Activated T-cell treated with anti-CD3 and anti-CD28 coated beads, Interleukin-2, amount 50 U/mL, for 48 hours (primary cell): ENCODE measurements at regions not wholly inside any gene's neighbourhood (a gene's known extent, or its start where the extent isn't known, plus 50 kb on each side); places are given as distances from the start of the nearest gene placed in this dataset.

Source experiments
- DNase-seq, 2 experiments: peaks; one replicate each; pipeline ENCODE4 v3.0.0-alpha.2; 2020

DNA sequence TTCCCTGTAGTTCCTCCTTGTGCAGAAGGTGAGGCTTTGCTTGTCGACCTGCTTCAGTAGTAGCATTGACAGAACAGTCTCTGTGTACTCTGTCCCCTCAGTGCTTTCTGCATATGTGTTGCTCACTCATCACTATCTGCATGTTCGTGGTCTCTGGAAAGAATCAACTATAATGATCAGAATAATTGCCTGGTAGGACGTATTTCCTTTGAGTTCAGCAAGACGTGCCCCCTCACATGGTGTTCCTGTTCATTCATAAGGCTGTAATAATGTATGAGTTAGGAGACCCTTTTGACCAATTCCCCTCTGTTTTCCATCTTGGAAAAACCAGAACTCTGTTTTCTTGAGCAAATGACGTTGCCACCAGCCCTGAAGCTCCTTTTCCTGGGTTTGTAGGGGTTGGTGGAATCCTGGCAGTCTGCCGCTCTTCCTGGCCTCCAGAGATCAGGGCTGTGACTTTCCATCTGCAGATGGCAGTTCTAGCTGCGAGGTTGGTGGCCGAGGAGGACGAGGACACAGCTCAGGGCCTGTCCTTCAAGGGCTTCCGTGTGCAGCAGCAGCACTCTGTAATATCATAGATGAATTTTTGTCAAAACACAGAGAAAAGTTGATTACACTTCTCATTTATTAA is 61.9 kb downstream of the EXOSC2 start:
- DNase-seq, result no peak

DNA sequence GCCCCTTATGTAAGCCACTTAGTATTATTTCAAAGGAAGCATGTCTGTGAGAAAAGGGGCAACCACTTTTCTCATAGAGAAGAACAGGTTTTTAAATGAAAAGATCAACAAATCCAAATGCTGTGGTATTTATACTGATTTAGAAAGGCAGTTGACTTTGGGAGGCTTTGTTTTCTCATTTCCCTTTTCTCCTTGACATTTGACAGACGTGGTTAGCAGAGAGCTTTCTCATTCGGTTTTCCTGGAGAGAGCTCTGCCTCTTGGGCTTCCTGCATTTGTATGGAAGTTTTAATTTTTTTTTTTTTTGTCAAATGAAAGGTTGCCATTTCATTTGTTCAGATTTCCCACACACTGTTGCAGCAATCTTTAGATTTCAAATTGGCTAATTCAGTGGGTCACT is 62.5 kb downstream of the EXOSC2 start:
- no peak for DNase-seq

DNA sequence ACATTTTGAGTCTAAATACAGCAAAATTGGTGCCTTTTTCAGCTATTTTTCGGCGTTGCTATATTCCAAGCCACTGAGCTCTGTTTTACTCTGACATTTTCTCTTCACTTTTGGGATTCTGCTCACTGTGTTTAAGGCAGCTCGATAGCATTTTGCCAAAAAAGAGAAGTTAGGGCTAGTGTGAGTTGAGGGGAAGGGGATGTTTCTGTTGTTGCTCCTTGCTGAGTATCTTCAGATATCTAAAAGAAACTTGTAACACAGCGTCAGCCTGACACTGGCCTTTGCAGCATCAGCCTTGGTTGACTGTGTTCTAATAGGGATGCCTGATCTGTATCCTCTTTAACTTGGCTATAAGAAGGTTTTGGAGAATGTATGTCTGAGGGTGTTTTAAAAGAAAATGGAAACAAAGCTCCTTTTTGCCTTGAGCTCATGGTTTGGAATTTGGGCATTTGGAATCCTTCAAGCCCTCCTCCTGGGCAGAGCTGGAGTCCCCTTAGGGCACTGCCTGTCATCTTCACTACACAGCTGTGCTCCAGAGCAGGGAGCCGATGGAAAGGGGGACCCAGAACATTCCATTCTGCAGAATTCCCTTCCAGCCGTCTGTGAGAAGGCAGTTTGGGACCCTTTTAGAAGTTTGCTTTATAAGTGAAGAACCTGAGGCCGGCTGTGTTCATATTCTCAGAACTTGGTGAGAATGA is 63.0 kb downstream of the EXOSC2 start:
- no peak for DNase-seq

DNA sequence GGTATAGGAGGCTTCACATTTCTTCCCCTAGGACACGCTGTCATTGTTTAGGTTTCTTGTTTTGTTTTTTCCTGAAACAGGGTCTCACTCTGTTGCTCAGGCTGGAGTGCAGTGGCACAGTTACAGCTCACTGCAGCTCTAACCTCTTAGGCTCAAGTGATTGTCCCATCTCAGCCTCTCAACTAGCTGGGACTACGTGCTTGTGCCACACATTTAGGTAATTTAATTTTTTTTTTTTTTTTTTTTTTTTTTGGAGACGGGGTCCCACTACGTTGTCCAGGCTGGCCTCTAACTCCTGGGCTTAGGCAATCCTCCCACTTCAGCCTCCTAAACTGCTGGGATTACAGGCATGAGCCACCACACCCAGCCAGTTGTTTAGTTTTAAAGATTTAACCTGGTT is 66.2 kb downstream of the EXOSC2 start:
- DNase-seq, result no peak

DNA sequence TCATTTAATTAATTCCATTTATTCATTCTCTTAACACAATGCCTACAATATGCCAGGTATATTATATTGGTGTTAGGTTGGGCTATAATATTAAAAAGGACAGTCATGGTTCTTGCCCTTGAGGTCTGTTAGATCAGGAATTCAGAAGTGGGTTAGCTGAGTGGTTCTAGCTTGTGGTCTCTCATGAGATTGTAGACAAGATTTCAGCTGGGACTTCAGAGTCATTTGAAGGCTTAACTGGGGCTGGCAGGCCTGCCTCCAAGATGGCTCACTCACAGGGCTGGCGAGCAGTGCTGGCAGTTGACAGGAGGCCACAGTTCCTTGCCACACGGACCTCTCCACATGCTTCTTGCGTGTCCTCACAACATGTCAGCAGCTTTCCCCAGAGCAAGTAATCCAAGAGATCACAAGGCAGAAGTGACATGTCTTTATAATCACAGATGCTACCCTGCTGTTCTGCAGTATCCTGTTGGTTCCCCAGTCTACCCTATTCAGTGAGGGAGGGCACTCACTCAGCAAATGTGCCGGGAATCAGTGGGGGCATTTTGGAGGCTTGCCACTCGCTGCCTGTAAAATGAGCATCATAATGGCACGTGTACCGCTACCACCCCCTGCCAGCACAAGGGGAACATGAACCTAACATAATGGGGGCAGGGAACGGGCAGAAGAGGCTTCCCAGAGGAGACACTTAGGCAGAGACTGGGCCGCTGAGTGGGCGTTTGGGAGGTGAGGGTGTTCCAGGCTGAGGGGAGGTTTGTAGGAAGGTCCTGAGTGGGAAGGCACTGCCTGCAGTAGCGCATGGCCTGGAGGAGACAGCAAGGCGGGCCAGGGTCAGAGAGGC is 70.0 kb downstream of the EXOSC2 start:
- no peak for DNase-seq

DNA sequence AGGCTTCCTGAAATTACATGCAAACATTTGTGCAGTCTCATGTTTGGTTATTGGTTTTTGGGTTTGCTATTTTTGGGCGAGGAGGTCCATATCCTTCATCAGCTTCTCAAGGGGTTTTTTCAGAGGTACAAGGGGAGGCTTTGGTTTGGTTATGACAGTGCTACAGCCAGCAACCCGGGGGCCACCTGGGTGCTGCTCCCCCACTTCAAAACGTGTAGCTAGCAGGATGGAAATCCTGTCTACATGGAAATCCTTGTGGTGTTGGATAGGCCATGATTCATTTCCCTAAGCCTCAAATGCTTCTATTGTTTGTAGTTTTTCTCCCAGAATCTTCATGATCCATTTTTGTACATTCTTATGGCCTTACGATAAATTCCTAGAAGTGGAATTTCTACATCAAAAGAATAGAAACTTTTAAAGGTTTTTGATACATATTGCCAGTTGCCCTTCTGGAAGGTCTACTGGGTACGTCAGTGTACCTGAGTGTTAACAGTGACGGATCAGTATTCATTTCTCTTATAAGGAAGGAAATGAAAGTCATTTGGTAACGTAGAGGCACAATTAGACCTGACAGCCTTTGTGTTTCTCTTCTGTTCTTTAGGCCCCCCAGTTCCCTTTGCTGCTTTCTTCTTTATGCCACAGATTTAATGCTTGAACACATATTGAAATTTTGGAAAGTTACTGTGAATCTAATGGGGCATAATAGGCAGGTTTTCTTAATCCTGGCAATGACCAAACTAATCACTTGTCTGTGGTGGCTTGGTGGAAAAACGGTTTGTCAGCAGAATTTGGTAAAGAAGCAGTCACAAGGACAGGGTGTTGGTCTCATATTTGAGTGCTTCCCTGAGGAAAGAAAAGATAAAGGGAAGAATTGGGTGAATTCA is 69.7 kb upstream of the ABL1 start:
- DNase-seq, result peak in 1 of 2 experiments; percentile 39

DNA sequence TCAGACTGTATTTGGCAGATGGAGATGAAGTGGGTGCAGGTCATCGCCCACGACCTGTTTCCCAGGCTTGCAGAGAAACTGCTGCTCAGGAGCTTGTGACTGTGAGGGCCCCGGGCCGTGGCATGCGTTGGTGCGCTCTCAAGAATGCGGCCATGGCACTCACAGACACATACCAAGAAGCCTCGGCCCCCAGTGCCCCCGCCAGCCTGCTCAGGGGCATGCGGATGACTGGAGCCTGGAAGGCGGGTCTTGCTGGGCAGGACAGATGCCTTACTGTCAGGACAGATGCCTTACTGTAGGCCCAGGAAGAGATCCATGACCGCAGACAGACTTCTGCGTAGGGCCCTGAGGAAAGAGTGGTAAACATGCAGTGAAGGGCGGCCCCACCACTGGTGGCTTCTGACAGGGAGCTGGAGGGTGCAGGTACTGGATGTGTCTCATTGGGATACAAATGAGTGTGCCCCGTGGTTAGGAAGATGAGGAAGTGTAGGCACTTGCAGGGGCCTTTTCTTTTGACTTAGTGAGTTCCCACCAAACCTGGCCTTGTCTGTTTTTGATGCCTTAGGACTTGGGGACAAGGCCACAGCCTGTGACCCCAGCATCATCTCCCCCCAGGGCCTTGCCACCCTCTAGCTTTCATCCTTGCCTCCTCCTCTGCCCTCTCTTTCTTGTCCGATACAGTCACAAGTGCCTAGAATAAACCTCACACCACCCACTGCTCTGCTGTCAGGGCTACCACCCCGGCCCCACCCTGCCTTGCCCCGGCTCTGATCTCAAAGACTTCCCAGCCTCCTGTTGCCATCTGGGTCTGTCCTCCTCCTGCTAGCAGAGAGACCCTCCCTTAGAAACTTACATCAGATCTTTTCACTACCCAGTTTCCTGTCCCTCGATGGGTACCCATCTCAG is 68.8 kb upstream of the ABL1 start:
- peak; percentile 23 to 25 for DNase-seq

DNA sequence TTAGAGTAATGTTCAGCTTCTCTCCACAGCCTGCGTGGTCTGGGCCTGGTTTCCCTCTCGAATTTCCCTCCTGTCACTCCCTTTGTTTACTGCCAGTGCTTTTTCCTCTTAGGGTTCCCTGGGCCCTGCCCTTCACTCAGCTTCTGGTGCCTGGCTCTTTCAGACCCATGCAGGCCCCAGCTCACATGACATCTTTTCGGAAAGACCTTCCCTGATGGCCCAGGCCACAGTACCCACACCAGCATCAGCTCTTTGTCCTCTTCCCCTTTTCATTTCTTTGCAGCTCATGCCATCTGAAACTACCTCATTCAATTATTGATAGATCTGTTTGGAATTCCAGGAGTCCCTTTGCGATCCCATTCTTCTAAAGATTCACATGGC is 68.1 kb upstream of the ABL1 start:
- no peak for DNase-seq

DNA sequence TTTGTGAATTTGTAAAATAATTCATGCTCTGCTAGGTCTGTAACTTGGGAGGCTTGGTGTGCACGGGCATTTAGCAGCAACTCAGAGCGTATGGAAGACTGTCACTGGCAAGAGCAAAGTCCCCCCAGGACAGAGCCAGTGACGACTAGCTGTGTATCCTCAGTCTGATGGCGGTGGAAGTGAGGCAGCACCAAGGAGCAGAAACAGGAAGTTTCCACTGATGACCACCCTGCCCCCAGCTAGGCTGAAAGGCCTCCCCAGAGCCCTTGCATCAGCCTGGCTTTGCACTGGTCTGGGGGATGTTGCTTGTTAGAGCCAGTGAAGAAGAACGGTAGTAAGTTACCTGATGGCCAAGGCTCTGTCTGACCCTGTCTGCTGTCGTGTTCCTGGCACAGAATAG is 66.8 kb upstream of the ABL1 start:
- DNase-seq, result no peak

DNA sequence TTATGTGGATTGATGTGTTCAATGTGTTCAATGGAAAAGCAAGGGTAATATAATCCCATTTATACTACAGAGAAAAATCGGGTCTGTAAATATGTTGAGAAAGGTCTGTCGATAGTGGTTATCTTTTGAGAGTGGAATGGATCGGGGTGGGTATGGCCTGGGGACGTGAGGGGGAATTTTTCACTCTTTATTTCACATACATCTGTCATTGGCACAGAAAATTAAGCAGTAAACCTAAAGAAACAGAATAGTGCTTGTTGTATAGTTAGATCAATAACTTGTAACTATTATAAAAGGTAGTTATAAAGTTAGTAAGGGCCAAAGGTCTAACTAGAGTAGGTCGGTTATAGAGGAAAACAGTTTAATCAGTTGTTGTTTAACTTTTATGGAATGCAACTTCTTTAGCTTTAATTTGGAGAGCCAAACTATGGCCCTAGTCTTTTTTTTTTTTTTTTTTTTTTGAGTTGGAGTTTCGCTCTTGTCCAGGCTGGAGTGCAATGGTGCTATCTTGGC is 66.1 kb upstream of the ABL1 start:
- no peak for DNase-seq

DNA sequence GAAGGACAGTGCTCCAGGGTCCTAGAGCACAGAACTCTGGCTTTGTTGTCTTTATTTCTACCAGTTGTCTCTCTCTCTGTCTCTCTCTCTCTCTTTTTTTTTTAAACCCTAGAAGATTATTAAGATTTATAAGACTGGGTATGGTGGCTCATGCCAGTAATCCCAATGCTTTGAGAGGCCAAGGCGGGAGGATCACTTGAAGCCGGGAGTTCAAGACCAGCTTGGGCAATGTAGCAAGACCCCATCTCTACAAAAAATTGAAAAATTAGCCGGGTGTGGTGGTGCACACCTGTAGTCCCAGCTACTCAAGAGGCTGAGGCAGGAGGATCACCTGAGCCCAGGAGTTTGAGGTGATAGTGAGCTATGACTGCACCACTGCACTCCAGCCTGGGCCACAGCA is 65.0 kb upstream of the ABL1 start:
- no peak for DNase-seq

DNA sequence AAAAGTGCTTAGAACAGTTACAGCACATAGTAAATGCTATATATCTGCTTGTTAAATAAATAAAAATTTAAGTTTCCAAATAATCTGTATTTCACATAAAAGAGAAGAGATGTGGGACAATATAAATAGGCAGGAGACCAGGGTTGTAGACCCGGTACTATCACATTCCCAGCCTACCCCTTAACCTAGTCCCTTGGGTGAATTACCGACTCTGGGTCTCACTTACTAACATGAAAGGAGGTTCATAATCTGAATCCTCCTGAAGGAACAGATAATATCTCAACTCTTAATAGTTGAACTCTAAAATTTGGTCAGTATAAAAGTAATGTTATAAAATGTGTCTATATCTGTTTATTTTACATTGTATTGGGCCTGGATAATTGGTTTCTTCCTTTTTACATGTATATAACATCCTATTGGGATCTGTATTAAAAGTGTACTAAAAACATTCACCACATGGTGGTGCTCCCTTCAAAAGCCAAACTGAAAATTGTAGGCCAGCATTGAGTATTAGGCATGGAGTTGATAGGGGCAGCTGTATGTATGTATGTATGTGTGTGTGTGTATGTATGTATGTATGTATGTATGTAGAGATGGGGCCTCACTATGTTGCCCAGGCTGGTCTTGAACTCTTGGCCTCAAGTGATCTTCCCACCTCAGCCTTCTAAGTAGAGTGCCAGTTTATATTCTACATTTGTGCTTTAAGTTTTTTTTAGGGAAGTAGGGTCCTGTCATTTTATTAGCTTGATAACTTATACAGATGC is 64.2 kb upstream of the ABL1 start:
- DNase-seq, result no peak

DNA sequence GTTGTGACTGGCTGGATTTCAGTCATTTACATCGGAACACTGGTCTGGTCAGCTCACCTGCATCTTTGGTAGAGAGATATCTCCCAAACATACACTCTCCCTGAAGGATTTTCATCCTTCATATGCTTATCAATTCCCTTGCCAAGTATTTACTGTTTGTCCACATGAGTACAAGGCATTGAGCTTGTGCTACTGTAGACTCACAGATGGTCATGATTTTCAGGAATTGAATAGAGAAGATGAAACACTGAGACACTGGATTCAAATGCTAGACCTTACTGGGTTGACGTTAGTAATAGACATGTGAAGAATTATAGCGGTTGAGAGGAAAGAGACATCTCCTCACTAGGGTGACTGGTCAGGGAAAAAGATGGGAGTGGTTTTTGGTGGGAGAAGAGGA is 62.9 kb upstream of the ABL1 start:
- DNase-seq, result no peak

DNA sequence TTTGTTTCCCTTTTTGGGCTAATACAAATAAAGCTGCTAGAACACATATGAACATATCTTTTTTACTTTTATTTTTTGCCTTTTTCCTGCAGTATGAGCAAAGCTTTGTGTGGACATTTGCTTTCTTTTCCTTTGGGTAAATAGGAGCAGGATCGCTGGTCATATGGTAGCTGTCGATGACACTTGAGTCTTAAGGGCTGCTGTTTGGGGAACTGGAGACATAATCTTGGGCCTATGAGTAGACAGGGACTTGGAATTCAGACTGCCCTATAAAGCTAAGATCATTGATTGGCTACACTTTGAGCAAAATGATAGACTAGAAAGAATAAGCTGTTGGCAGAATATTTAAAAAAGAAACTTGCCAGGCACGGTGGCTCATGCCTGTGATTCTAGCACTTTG is 60.9 kb upstream of the ABL1 start:
- DNase-seq, result no peak

DNA sequence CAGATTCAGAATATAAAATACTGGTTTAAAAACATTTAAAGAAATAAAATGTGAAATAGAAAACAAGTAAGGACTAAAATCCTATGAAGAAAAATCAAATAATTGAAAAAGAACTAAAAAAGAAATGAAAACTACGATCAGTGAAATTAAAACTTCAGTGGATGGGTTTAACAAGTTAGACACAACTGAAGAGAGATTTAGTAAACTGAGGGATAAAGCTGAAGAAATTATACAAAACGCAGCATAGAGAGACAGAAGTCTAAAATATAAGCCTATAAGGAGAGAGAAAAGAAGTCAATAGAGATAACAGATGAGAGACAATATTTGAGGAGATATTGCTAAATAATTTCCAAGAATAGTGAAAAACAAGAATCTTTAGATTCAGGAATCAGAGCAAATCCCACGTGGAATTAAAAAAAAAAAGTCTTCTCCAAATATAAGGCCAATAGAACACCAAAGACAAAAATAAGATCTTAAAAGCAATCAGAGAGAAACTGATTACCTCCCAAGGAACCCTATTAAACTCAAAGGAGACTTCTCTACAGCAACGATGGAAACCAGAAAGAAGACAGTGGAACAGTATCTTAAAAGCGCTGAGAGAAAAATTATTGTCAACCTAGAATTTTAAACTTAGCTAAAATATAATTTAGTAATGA is 59.6 kb upstream of the ABL1 start:
- DNase-seq, result no peak

DNA sequence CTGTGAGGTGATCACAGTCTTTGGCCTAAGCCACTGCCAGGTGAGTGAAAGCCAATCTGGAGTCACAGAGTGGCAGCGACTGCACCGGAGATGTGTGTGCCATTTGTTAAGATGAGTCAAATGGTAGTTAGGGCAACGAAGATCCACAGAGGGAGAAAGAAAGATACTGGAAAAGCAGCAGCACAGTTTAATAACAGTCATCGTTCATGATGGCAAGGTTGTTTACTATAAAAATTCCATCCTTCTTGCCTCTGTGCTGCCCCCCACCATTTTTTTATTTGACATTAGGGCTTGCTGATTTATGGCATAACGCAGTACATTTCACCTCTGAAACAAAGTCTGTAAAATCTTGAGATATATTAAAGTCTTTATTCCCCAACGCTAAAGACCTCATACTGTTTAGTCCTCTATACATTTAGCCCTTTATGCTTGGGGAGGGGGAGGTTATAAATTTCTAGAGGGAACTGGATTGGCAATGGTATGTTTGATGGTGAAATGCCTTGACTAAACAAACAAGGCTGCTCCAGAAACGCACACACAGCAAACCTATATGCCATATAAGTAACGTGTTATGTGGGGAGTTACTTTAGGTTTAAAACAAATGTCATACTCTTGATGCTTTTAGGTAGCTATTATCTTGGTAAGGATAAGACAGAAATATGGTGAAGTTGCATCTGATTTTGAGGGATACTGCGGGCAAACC is 55.8 kb upstream of the ABL1 start:
- no peak for DNase-seq

DNA sequence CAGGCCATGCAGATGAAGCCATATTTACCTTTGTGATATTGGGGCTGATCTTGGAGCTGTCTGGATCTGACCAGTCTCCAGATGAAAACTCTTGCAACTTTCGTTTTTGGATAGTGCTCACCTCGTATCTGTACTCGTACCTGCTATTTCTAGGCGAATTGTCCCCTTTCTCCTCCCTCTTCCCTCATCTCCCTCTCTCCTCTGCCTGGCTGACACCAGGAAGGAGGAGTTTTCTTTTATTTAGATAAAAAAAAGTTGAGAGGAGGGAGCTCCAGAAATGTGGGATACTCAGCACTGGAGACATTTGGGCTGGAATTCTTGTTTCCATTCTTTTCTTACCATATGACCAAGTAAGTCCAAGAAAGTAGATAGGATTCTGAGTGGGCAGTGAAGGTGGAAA is 54.6 kb upstream of the ABL1 start:
- DNase-seq, result no peak

DNA sequence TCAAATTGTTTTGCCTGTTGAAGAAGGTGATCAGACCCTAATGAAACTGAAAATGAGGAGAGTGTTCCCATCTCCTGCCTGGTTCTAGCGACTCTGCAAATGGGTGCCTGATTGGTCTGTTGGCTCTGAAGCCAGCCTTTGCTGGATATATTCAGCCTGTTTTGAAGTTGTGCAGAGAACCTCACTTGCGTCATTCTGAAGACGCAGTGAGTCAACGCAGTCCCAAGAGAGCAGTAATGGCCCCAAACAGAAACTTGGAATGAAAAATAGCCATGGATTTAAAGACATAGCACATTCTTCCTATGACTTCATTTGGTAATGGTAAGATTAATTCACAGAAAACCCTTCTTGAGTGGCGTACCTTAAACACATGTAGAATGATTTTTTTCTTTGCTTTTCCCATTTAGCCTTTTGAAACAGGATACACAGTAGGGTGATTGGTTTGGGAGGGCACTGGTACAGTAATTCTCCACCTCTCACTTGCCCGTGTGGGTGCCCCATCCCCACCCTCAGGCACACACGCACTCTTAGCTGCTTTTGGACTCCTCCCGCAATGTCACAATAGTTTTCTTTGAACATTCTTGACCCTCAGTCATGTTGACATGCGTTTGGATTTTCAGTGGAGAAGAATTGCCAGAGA is 54.1 kb upstream of the ABL1 start:
- no peak for DNase-seq

DNA sequence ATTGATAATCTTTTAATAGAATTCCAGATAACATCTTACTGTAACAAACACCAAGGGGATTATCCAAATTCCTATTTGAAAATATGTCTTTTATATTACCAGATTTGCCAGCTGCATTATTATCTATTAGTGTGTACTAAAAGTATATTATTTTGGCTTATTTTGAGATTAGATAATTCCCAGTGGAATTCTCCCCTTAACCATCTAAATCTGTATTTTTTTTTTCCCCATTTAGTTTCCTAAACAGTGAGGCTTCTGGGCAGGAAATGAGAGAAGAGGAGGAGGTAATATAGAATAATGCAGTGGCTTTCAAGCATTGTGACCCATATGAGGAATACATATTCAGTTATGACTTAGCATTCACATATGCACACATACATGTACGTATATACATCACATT is 53.5 kb upstream of the ABL1 start:
- DNase-seq, result no peak
